Rectal smooth muscle tissue (tissue), 1 donor: ENCODE measurements at regions not wholly inside any gene's neighbourhood (a gene's known extent, or its start where the extent isn't known, plus 50 kb on each side); places are given as distances from the start of the nearest gene placed in this dataset.
"Not testable (repeated sequence)": the region's sequence is repeated elsewhere in the genome, so short reads cannot be mapped to it uniquely, and the experiment has no call there.

Source experiments
- H3K27ac ChIP-seq: one replicate; pipeline ENCODE4 v1.7.0; 2013; ENCODE audit warnings: low read depth, low read length, inconsistent platforms
- H3K27me3 ChIP-seq: one replicate; pipeline ENCODE4 v1.7.0; 2013; ENCODE audit warnings: low read length; ENCODE audit not compliant: control insufficient read depth, insufficient read depth
- H3K36me3 ChIP-seq: one replicate; pipeline ENCODE4 v1.7.0; 2013; ENCODE audit warnings: low read length; ENCODE audit not compliant: control insufficient read depth, insufficient read depth
- H3K4me1 ChIP-seq: one replicate; pipeline ENCODE4 v1.7.0; 2013; ENCODE audit warnings: low read length; ENCODE audit not compliant: control insufficient read depth, insufficient read depth
- H3K4me3 ChIP-seq: one replicate; pipeline ENCODE4 v1.7.0; 2013; ENCODE audit warnings: low read length
- H3K9ac ChIP-seq: one replicate; pipeline ENCODE4 v1.7.0; 2013; ENCODE audit warnings: low read length

DNA sequence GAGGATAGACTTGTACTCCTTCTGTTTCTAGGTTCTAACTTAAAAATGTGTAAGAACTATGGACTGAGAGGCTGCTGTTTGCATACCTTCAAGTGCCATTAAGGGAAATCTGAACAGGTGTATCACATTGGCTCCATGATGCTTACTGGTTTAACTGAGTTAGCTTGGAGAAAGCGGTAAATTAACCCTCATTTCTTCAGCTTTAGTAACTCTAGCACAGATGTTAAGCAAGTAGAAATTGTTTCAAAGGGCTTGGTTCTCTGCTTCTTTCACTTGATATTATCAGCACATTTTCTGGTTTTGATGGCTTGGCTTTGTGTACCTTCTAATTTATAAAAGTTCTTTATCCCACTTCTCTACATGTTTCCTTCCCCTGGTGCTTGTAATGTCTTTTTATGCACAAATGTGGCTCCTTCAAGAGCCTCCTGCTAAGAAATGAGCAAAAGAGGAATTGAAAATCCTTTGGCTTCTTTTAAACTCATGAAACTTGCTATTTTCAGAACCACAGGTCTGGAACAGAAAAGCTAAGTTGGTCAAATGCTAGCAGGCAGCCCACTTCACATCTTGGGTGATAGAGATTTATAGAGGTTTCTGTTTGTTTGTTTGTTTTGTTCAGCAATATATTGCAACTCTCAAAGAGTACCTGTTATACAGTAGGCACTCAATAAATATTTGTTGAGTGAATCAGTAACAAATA lies 249.9 kb upstream of the THUMPD2 start:
- H3K27me3 ChIP-seq, result no peaks in the 10 kb centered on the region
- no peak overlapping the region for H3K9ac ChIP-seq

DNA sequence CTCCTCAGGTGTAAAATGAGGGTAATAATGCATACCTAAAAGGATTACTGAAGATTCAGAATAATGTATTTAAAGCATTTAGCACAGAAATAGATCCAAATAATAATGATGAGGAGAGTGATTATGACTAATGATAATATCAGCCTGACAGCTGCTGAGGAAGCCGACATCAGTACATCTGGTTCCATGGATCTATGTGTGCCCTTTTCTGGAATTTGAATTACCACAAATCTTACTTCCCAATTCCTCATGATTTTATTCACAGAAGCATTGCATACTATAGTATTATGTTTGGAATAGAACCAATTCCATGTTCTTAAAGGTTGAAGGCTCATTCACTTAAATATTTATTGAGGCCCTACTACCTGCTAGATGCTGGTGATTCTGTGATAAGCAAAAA lies 248.9 kb upstream of the THUMPD2 start:
- no peaks in the 10 kb centered on the region for H3K36me3 ChIP-seq
- no peak overlapping the region for H3K9ac ChIP-seq
- no peak overlapping the region for H3K27ac ChIP-seq
- H3K4me3 ChIP-seq, result no peak overlapping the region
- no peaks in the 10 kb centered on the region for H3K4me1 ChIP-seq
- no peaks in the 10 kb centered on the region for H3K27me3 ChIP-seq

More for the DNA sequence above, 249.9 kb upstream of the THUMPD2 start:
- Histone ChIP-seq H3K4me1 (no peaks in the 10 kb centered on the region), H3K4me3 (no peak overlapping the region), H3K36me3 (no peaks in the 10 kb centered on the region), H3K27ac (no peak overlapping the region)

GRCh38 chr2:40025276-40025675 lies 246.2 kb upstream of the THUMPD2 start:
- H3K27ac ChIP-seq, H3K9ac ChIP-seq, H3K27me3 ChIP-seq, H3K4me1 ChIP-seq, H3K36me3 ChIP-seq, H3K4me3 ChIP-seq: not testable (repeated sequence)

GRCh38 chr2:40020997-40021396 lies 241.9 kb upstream of the THUMPD2 start:
- no peaks in the 10 kb centered on the region for H3K36me3 ChIP-seq
- H3K27me3 ChIP-seq, result no peaks in the 10 kb centered on the region
- H3K4me1 ChIP-seq, result no peaks in the 10 kb centered on the region
- no peak overlapping the region for H3K9ac ChIP-seq
- no peak overlapping the region for H3K4me3 ChIP-seq
- H3K27ac ChIP-seq, result no peak overlapping the region

- Histone ChIP-seq H3K36me3 (no peaks in the 10 kb centered on the region), H3K27me3 (no peaks in the 10 kb centered on the region), H3K27ac (no peak overlapping the region), H3K4me1 (no peaks in the 10 kb centered on the region), H3K9ac (no peak overlapping the region), H3K4me3 (no peak overlapping the region)
These were observed 237.3 kb upstream of the THUMPD2 start for GRCh38 chr2:40016151-40016885.

- H3K4me3 ChIP-seq, H3K27me3 ChIP-seq, H3K36me3 ChIP-seq, H3K4me1 ChIP-seq, H3K9ac ChIP-seq, H3K27ac ChIP-seq: not testable (repeated sequence)
These were observed 234.9 kb upstream of the THUMPD2 start for GRCh38 chr2:40013962-40014361.

DNA sequence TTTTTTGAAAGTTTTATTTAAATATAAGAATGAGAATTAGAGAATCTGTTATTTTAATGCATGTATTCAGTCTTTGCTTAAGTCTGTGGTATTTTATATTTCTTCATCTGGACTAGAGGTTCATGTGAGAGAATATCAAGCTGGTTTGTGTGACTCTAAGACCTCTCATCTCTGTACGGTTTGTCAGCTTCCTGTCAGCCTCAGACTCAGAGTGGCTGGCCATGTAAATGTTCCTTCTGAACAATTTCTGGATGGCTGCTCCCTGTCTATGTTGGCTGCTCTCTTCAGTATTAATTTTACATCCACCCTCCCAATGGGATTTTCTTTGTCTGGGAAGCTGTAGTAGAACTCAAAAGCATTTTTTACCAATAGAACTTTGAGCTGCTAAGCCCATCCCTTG lies 225.3 kb upstream of the THUMPD2 start:
- no peak overlapping the region for H3K27ac ChIP-seq
- no peaks in the 10 kb centered on the region for H3K4me1 ChIP-seq
- H3K9ac ChIP-seq, result no peak overlapping the region
- H3K36me3 ChIP-seq, result no peaks in the 10 kb centered on the region
- no peak overlapping the region for H3K4me3 ChIP-seq
- H3K27me3 ChIP-seq, result no peaks in the 10 kb centered on the region

DNA sequence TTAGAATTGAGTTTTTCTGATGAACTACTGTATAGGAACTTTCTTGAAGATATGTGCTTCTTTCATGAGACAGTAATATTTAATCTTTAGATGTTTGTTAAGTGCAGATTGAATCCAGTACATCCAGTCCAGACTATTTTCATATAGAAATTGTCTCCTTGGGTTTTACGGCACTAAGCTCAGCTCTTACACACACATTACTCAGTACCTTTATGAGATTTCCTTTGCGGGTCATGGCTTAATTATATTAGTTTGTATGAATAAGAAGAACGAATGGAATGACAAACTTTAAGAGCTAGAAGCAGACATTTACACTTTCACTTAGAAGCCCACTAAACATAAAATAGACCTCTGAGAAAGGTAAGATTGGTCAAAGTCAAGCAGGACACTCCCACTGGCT lies 223.3 kb upstream of the THUMPD2 start:
- Histone ChIP-seq H3K4me1 (no peaks in the 10 kb centered on the region), H3K27ac (no peak overlapping the region), H3K4me3 (no peak overlapping the region), H3K36me3 (no peaks in the 10 kb centered on the region), H3K27me3 (no peaks in the 10 kb centered on the region), H3K9ac (no peak overlapping the region)

- H3K27ac ChIP-seq, result no peak overlapping the region
- H3K9ac ChIP-seq, result no peak overlapping the region
- no peaks in the 10 kb centered on the region for H3K36me3 ChIP-seq
- no peaks in the 10 kb centered on the region for H3K27me3 ChIP-seq
- H3K4me1 ChIP-seq, result no peaks in the 10 kb centered on the region
- no peak overlapping the region for H3K4me3 ChIP-seq
These were observed 220.8 kb upstream of the THUMPD2 start for GRCh38 chr2:39999864-40000263.

GRCh38 chr2:39998617-39999016 lies 219.6 kb upstream of the THUMPD2 start:
- no peaks in the 10 kb centered on the region for H3K36me3 ChIP-seq
- no peaks in the 10 kb centered on the region for H3K4me1 ChIP-seq
- H3K4me3 ChIP-seq, result no peak overlapping the region
- H3K9ac ChIP-seq, result no peak overlapping the region
- H3K27me3 ChIP-seq, result no peaks in the 10 kb centered on the region
- H3K27ac ChIP-seq, result no peak overlapping the region

- Histone ChIP-seq H3K36me3 (no peaks in the 10 kb centered on the region), H3K27me3 (no peaks in the 10 kb centered on the region), H3K4me1 (no peaks in the 10 kb centered on the region), H3K27ac (no peak overlapping the region), H3K9ac (no peak overlapping the region), H3K4me3 (no peak overlapping the region)
These were observed 217.6 kb upstream of the THUMPD2 start for GRCh38 chr2:39996653-39997080.

- Histone ChIP-seq H3K4me1 (no peaks in the 10 kb centered on the region), H3K4me3 (no peak overlapping the region), H3K27ac (no peak overlapping the region), H3K27me3 (no peaks in the 10 kb centered on the region), H3K9ac (no peak overlapping the region), H3K36me3 (no peaks in the 10 kb centered on the region)
These were observed 216.1 kb upstream of the THUMPD2 start for GRCh38 chr2:39995005-39995737.
